ENCODE measurements at regions not wholly inside any gene's neighbourhood (a gene's known extent, or its start where the extent isn't known, plus 50 kb on each side); places are given as distances from the start of the nearest gene placed in this dataset.

DNA sequence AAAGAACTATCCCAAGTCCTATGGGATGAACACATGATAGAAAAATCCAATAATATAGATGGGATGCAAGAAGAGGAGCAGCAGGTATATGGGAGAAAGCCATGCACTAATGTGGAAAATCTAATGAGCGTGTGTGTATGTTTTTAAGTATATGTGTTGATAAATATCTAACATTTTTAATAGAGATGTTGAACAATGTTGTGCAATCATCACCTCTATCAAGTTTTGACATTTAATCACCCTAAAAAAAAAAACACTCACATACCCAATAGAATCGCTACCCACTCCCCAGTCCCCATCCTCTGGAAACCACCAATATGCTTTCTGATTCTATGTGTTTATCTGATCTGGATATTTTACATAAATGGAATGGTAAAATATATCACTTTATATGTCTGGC, 983.7 kb downstream of the SUCLG1 start:
- no peak for ATAC-seq
- Histone ChIP-seq H3K9me2 (replicated peaks; ENCODE audit: low read length) (no peaks in the 10 kb centered on the region), H2AFZ (ENCODE audit: low read length) (no peak overlapping the region), H3K4me2 (ENCODE audit: low read length) (no peak overlapping the region), H3K4me1 (ENCODE audit: insufficient read depth, low read length) (no peaks in the 10 kb centered on the region), H3K27me3 (ENCODE audit: low read length) (no peaks in the 10 kb centered on the region), H3K9me3 (ENCODE audit: low read length) (no peaks in the 10 kb centered on the region), H3K36me3 (ENCODE audit: low read depth, low read length) (no peaks in the 10 kb centered on the region), H4K20me1 (ENCODE audit: low read length) (no peaks in the 10 kb centered on the region), H3K4me3 (ENCODE audit: low read length) (no peak overlapping the region), H3F3A (ENCODE audit: low read length, unreplicated experiment) (no peaks in the 10 kb centered on the region), H3K79me2 (ENCODE audit: low read length) (no peaks in the 10 kb centered on the region), H3K9ac (ENCODE audit: low read length) (no peak overlapping the region), H3K27ac (ENCODE audit: low read length) (no peak overlapping the region)
- intact Hi-C loops (cut with micrococcal nuclease) = no loop called here
- BruUV-seq (replicated peaks) = no TSS peak
- POLR2A ChIA-PET (ENCODE audit: unreplicated experiment) = no interaction called here
- TF ChIP-seq EZH2 (IDR thresholded peaks at IDR 0.05; ENCODE audit: low read length, unreplicated experiment) (no peak), EZH2phosphoT487 (IDR thresholded peaks at IDR 0.05; ENCODE audit: borderline replicate concordance, low read length) (no peak)
- TF ChIP-seq, protein P1, sequence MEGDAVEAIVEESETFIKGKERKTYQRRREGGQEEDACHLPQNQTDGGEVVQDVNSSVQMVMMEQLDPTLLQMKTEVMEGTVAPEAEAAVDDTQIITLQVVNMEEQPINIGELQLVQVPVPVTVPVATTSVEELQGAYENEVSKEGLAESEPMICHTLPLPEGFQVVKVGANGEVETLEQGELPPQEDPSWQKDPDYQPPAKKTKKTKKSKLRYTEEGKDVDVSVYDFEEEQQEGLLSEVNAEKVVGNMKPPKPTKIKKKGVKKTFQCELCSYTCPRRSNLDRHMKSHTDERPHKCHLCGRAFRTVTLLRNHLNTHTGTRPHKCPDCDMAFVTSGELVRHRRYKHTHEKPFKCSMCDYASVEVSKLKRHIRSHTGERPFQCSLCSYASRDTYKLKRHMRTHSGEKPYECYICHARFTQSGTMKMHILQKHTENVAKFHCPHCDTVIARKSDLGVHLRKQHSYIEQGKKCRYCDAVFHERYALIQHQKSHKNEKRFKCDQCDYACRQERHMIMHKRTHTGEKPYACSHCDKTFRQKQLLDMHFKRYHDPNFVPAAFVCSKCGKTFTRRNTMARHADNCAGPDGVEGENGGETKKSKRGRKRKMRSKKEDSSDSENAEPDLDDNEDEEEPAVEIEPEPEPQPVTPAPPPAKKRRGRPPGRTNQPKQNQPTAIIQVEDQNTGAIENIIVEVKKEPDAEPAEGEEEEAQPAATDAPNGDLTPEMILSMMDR (conservative IDR thresholded peaks at IDR 0.05; ENCODE audit: low read depth, low read length) = no peak
- no peak for DNase-seq
- CTCF ChIA-PET = no interaction called here

DNA sequence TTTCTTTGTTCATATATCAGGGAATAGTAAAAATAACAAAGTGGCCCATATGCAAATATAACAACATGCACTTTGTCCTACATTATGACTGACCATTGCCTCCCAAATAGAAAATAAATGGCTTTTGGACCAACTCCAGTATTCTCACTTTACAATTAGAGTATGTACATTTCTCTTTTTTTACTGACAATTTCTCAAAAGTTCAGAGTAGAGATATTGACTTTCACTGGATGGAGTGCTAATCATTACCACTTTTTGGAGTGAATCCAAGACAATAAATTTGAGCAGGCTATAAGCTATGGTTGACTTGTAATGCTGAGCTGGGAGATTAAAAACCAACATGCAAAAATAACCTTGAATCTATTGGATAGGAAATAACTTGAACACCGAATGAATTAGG, 987.4 kb downstream of the SUCLG1 start:
- CTCF ChIA-PET = no interaction called here
- Histone ChIP-seq H3K27ac (ENCODE audit: low read length) (no peak overlapping the region), H3K9me3 (ENCODE audit: low read length) (no peaks in the 10 kb centered on the region), H3K9ac (ENCODE audit: low read length) (no peak overlapping the region), H3K4me1 (ENCODE audit: insufficient read depth, low read length) (no peaks in the 10 kb centered on the region), H3K36me3 (ENCODE audit: low read depth, low read length) (no peaks in the 10 kb centered on the region), H3K27me3 (ENCODE audit: low read length) (no peaks in the 10 kb centered on the region), H3K4me3 (ENCODE audit: low read length) (no peak overlapping the region), H3K79me2 (ENCODE audit: low read length) (no peaks in the 10 kb centered on the region), H2AFZ (ENCODE audit: low read length) (no peak overlapping the region), H3F3A (ENCODE audit: low read length, unreplicated experiment) (no peaks in the 10 kb centered on the region), H4K20me1 (ENCODE audit: low read length) (no peaks in the 10 kb centered on the region), H3K9me2 (replicated peaks; ENCODE audit: low read length) (no peaks in the 10 kb centered on the region), H3K4me2 (ENCODE audit: low read length) (no peak overlapping the region)
- BruUV-seq (replicated peaks) = no TSS peak
- POLR2A ChIA-PET (ENCODE audit: unreplicated experiment) = no interaction called here
- DNase-seq (no peak), ATAC-seq (no peak)
- intact Hi-C loops (cut with micrococcal nuclease) = no loop called here
- TF ChIP-seq EZH2 (IDR thresholded peaks at IDR 0.05; ENCODE audit: low read length, unreplicated experiment) = no peak
- TF ChIP-seq EZH2phosphoT487 (IDR thresholded peaks at IDR 0.05; ENCODE audit: borderline replicate concordance, low read length) = no peak
- TF ChIP-seq, protein P1 (conservative IDR thresholded peaks at IDR 0.05; ENCODE audit: low read depth, low read length) = no peak

DNA sequence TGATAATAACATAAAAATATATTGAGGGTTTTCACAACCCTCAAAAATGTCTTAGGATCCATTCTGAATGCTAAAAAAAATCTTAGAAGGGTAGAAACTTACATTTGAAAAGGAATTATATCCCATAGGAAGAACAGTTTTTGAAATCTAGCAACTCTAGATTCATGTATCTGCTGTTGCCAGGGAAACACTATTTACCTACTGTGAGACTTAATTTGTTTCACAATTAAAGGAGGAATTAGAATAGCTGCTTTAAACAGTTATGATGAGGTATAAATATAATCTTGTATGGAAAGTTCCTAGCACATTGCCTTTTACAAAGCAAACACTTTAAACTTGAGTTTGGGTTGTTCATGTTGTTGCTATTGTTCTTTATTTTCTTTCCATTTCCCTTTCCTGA, 988.2 kb downstream of the SUCLG1 start:
- ChIA-PET CTCF (no interaction called here), POLR2A (ENCODE audit: unreplicated experiment) (no interaction called here)
- Histone ChIP-seq H3F3A (ENCODE audit: low read length, unreplicated experiment) (no peaks in the 10 kb centered on the region), H3K9ac (ENCODE audit: low read length) (no peak overlapping the region), H4K20me1 (ENCODE audit: low read length) (no peaks in the 10 kb centered on the region), H3K9me3 (ENCODE audit: low read length) (no peaks in the 10 kb centered on the region), H3K4me2 (ENCODE audit: low read length) (no peak overlapping the region), H3K4me1 (ENCODE audit: insufficient read depth, low read length) (no peaks in the 10 kb centered on the region), H3K27me3 (ENCODE audit: low read length) (no peaks in the 10 kb centered on the region), H3K79me2 (ENCODE audit: low read length) (no peaks in the 10 kb centered on the region), H3K27ac (ENCODE audit: low read length) (no peak overlapping the region), H2AFZ (ENCODE audit: low read length) (no peak overlapping the region), H3K4me3 (ENCODE audit: low read length) (no peak overlapping the region), H3K9me2 (replicated peaks; ENCODE audit: low read length) (no peaks in the 10 kb centered on the region), H3K36me3 (ENCODE audit: low read depth, low read length) (no peaks in the 10 kb centered on the region)
- TF ChIP-seq EZH2 (IDR thresholded peaks at IDR 0.05; ENCODE audit: low read length, unreplicated experiment) = no peak
- TF ChIP-seq, protein P1 (conservative IDR thresholded peaks at IDR 0.05; ENCODE audit: low read depth, low read length) = no peak
- no peak for TF ChIP-seq EZH2phosphoT487 (IDR thresholded peaks at IDR 0.05; ENCODE audit: borderline replicate concordance, low read length)
- no peak for ATAC-seq
- intact Hi-C loops (cut with micrococcal nuclease) = no loop called here
- no TSS peak for BruUV-seq (replicated peaks)
- DNase-seq = no peak
